ENCODE measurements at regions not wholly inside any gene's neighbourhood (a gene's known extent, or its start where the extent isn't known, plus 50 kb on each side); places are given as distances from the start of the nearest gene placed in this dataset.

DNA sequence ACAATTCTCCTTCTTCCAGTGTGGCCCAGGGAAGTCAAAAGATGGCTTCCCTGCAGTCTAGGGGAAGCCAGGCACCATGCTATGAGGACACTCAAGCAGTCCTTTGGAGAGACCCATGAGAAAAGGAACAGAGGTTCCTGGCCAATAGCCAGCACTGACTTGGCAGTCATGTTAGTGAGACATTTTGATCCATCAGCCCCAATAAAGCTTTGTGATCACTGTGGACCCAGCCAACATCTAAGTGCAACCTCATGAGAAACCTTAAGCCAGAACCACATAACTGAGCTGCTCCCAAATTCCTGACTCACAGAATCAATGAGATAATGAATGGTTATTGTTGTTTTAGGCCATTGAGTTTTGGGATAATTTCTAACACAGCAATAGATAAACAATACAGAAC lies 51.0 kb upstream of the NAP1L1 start:
- TF ChIP-seq, protein P1, sequence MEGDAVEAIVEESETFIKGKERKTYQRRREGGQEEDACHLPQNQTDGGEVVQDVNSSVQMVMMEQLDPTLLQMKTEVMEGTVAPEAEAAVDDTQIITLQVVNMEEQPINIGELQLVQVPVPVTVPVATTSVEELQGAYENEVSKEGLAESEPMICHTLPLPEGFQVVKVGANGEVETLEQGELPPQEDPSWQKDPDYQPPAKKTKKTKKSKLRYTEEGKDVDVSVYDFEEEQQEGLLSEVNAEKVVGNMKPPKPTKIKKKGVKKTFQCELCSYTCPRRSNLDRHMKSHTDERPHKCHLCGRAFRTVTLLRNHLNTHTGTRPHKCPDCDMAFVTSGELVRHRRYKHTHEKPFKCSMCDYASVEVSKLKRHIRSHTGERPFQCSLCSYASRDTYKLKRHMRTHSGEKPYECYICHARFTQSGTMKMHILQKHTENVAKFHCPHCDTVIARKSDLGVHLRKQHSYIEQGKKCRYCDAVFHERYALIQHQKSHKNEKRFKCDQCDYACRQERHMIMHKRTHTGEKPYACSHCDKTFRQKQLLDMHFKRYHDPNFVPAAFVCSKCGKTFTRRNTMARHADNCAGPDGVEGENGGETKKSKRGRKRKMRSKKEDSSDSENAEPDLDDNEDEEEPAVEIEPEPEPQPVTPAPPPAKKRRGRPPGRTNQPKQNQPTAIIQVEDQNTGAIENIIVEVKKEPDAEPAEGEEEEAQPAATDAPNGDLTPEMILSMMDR (IDR thresholded peaks at IDR 0.05), result no peak
- no peak for TF ChIP-seq EZH2phosphoT487 (IDR thresholded peaks at IDR 0.05)
